ENCODE measurements at regions not wholly inside any gene's neighbourhood (a gene's known extent, or its start where the extent isn't known, plus 50 kb on each side); places are given as distances from the start of the nearest gene placed in this dataset.

GRCh38 chr11:127576210-127576609 is 575.6 kb upstream of the KIRREL3 start:
- no peak for TF ChIP-seq CTCF (IDR thresholded peaks at IDR 0.05)
- TF ChIP-seq EZH2 (IDR thresholded peaks at IDR 0.05; ENCODE audit: borderline replicate concordance, insufficient read depth, low read depth, low read length, poor library complexity, severe bottlenecking): no peak
- Mint-ChIP-seq H3K27me3 (no peaks in the 10 kb centered on the region), H3K4me3 (no peak overlapping the region), H3K4me1 (no peaks in the 10 kb centered on the region), H3K27ac (no peak overlapping the region), H3K9me3 (ENCODE audit: insufficient read depth) (no peaks in the 10 kb centered on the region)
- no peak overlapping the region for H3K4me3 ChIP-seq (ENCODE audit: control extremely low read depth in 1 of 5, extremely low read depth in 1 of 5, insufficient read depth in 1 of 5, low read depth in 2 of 5, low read length in 4 of 5)
- H3K9me3 ChIP-seq (ENCODE audit: control extremely low read depth in 1 of 3, control insufficient read depth in 2 of 3, insufficient read depth in 1 of 3, low read length in 2 of 3): no peaks in the 10 kb centered on the region
- H3K36me3 ChIP-seq (replicated peaks in 1 of 2; ENCODE audit: control extremely low read depth in 1 of 2, control insufficient read depth in 1 of 2, extremely low read depth in 1 of 2, insufficient read depth in 2 of 2, low read length in 1 of 2): no peaks in the 10 kb centered on the region
- H3K9ac ChIP-seq (ENCODE audit: low read length): no peak overlapping the region
- ChIA-PET POLR2A (no interaction called here), CTCF (no interaction called here)
- ATAC-seq (ENCODE audit: low read depth): no peak
- no peaks in the 10 kb centered on the region for H3K79me2 ChIP-seq (ENCODE audit: control insufficient read depth, insufficient read depth, low read length)
- no peak overlapping the region for H3K27ac ChIP-seq (ENCODE audit: low read length in 2 of 2)
- H3K4me1 ChIP-seq (ENCODE audit: control insufficient read depth in 2 of 2, insufficient read depth in 2 of 2, low read length in 2 of 2): no peaks in the 10 kb centered on the region
- H4K20me1 ChIP-seq (ENCODE audit: control insufficient read depth, insufficient read depth, low read length, poor library complexity, severe bottlenecking): no peaks in the 10 kb centered on the region
- intact Hi-C loops (cut with micrococcal nuclease): no loop called here
- no peak overlapping the region for H3K4me2 ChIP-seq (replicated peaks; ENCODE audit: low read depth, low read length, poor library complexity, severe bottlenecking)
- no peak overlapping the region for H2AFZ ChIP-seq (ENCODE audit: insufficient read depth, low read depth, low read length, poor library complexity, severe bottlenecking)
- no peak for DNase-seq
- H3K27me3 ChIP-seq (replicated peaks in 1 of 4; ENCODE audit: control extremely low read depth in 1 of 4, control insufficient read depth in 3 of 4, insufficient read depth in 4 of 4, low read length in 3 of 4): no peaks in the 10 kb centered on the region
- 84% methylated on average over 4 of the region's 7 CpGs for WGBS (ENCODE audit: insufficient coverage)

GRCh38 chr11:127574478-127574877 is 573.9 kb upstream of the KIRREL3 start:
- Mint-ChIP-seq H3K4me3 (no peak overlapping the region), H3K27me3 (no peaks in the 10 kb centered on the region), H3K4me1 (no peaks in the 10 kb centered on the region), H3K27ac (no peak overlapping the region), H3K9me3 (ENCODE audit: insufficient read depth) (no peaks in the 10 kb centered on the region)
- Histone ChIP-seq H3K9me3 (ENCODE audit: control extremely low read depth in 1 of 3, control insufficient read depth in 2 of 3, insufficient read depth in 1 of 3, low read length in 2 of 3) (no peaks in the 10 kb centered on the region), H3K4me3 (ENCODE audit: control extremely low read depth in 1 of 5, extremely low read depth in 1 of 5, insufficient read depth in 1 of 5, low read depth in 2 of 5, low read length in 4 of 5) (no peak overlapping the region), H3K27ac (ENCODE audit: low read length in 2 of 2) (no peak overlapping the region), H4K20me1 (ENCODE audit: control insufficient read depth, insufficient read depth, low read length, poor library complexity, severe bottlenecking) (no peaks in the 10 kb centered on the region), H3K4me1 (ENCODE audit: control insufficient read depth in 2 of 2, insufficient read depth in 2 of 2, low read length in 2 of 2) (no peaks in the 10 kb centered on the region), H3K79me2 (ENCODE audit: control insufficient read depth, insufficient read depth, low read length) (no peaks in the 10 kb centered on the region), H3K36me3 (replicated peaks in 1 of 2; ENCODE audit: control extremely low read depth in 1 of 2, control insufficient read depth in 1 of 2, extremely low read depth in 1 of 2, insufficient read depth in 2 of 2, low read length in 1 of 2) (no peaks in the 10 kb centered on the region), H3K4me2 (replicated peaks; ENCODE audit: low read depth, low read length, poor library complexity, severe bottlenecking) (no peak overlapping the region), H3K27me3 (replicated peaks in 1 of 4; ENCODE audit: control extremely low read depth in 1 of 4, control insufficient read depth in 3 of 4, insufficient read depth in 4 of 4, low read length in 3 of 4) (no peaks in the 10 kb centered on the region), H3K9ac (ENCODE audit: low read length) (no peak overlapping the region), H2AFZ (ENCODE audit: insufficient read depth, low read depth, low read length, poor library complexity, severe bottlenecking) (no peak overlapping the region)
- intact Hi-C loops (cut with micrococcal nuclease): no loop called here
- ATAC-seq (ENCODE audit: low read depth) (no peak), DNase-seq (no peak)
- ChIA-PET POLR2A (no interaction called here), CTCF (no interaction called here)
- WGBS (ENCODE audit: insufficient coverage): 91% methylated on average over 5 of the region's 5 CpGs
- TF ChIP-seq CTCF (IDR thresholded peaks at IDR 0.05) (no peak), EZH2 (IDR thresholded peaks at IDR 0.05; ENCODE audit: borderline replicate concordance, insufficient read depth, low read depth, low read length, poor library complexity, severe bottlenecking) (no peak)

Data from B cell (primary cell).